ENCODE measurements at regions not wholly inside any gene's neighbourhood (a gene's known extent, or its start where the extent isn't known, plus 50 kb on each side); places are given as distances from the start of the nearest gene placed in this dataset.

DNA sequence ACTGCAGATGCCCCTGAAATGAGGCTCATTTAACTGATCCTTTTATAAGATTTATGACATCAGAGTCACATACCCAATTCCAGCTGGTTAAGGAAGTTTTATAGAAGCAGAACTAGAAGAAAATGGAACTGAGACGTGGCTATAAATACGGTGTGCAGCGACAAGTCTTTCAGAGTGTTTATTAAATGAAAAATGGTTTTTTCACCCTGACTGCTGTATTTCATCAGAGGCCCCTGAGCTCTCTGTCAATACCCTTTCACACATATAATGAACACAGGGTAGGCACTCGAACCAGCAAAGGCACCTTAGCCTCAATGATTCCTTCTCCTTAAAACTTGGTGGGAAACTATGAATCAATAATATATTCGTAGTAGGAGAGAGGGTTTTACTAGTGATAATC, 380.8 kb upstream of the ANXA10 start:
- no peak for DNase-seq

DNA sequence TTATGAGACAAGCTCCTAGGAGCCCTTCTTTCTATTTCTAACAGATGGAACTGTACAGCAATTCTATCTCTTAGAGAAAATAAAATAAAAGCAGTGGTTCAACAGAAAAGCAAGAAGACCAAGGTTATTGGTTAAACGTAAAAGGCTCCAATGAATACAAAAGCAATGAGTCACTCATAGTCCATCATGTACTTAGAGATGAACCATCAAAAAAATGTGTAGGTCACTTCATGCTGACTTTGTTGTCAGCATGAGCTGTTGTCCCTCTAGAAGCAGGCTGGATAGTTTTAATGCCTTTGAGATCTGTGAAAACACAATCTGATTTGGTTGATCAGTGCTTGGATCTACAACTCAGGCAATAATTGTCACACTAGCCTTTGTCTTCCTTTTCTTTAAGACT, 378.6 kb upstream of the ANXA10 start:
- DNase-seq = no peak

DNA sequence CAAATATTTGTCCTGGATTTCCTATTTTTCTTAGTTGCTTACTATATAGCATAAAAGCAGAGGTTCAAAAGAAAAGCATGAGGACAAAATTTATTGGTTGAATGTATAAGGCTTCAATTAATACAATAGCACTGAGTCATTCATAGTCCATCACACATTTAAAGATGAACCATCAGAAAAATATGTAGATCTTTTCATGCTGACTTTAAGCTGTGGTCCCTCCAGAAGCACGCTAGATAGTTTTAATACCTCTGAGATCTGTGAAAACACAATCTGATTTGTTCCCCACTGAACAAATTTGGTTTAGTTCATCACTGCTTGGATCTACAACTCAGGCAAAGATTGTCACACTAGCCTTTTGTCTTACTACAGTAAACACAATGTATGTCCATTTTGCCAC, 377.2 kb upstream of the ANXA10 start:
- DNase-seq = no peak

DNA sequence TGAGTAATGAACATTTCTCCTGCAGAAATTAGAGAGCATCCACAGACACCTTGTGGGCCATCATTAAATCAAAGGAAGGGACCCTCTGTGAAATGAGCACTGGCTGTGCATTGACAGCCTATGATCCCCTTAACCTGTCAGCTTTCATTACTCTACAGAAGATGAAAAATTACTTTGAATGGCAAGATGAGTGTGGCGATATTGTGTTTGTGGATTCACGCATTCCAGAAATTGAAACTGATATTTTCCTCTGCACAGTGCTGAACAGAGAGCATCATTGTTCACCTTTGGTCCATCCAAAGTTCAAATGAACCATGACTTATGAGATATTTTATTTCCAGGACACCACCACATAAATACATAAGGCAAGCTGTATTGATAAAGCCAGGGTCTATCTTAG, 374.8 kb upstream of the ANXA10 start:
- no peak for DNase-seq

DNA sequence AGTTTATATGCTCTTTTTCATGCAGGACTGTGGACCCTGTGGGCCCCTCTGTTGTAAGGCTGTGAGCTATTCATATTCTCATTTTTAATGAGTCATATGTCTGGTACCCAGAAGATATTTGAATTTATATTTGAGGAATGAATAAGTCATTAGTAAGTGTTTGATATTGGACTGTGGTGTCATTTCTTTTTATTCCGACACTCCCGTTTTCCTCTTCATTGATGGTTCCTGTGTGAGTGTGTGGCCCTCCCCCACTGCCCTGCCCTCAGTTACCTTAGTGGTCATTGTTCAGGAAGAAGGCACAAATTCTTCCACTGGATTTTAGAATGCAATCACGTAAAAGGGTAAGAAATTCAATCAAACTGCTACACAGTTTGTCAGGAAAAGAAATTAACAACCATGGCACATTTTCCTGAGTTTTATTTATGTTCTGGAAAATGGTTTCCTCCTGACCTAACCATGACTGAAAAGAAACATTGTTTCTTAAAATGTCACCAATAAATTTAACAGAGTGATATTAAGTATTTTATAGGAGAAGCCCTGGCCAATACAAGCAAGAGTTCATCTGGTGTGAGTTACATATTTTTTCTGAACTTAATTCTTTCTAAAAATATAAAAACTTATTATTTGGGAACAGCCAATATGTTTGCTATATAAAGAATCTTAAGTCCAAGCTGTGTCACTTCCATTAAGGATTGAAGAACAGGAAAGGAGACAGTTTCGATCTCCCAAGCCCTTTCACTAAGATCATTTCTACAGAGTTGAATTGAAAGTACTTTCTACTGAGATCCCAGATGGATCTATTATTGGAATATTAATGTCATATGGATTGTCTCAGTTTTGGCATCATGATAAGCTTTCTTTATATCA, 370.5 kb upstream of the ANXA10 start:
- DNase-seq = no peak

DNA sequence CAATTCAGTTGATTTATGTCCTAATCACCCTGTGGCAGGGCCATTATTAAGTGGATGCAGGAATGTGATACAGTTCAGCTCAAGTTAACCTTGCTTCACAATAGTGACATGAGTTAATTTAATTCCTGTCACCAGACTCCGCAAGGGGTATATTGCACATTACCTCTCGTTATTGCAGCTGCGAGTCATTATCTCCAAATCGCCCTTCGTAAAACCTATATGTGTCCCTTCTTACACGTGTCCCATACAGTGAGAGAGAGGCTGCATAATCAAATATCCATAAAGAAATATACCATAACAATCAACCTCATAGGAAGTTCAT, 369.9 kb upstream of the ANXA10 start:
- DNase-seq = no peak

DNA sequence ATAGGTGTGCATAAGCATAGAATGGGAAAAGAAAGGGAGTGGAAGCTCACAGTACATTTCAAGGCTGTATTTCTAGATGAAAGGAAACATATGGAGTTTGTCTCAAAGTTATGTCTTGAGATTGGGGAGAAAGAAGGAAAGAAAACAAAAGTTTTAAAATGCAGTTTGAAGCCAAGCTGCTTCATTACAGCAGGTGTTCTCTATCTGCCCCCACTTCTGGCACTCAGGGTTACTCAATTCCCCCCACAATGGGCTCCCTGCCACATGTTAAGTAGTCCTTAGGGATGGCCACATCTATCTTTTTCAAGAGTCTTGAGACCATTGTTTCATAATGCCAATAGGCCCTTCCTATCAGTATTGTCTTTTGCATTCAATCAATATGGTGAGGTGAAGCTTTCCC, 367.4 kb upstream of the ANXA10 start:
- no peak for DNase-seq

DNA sequence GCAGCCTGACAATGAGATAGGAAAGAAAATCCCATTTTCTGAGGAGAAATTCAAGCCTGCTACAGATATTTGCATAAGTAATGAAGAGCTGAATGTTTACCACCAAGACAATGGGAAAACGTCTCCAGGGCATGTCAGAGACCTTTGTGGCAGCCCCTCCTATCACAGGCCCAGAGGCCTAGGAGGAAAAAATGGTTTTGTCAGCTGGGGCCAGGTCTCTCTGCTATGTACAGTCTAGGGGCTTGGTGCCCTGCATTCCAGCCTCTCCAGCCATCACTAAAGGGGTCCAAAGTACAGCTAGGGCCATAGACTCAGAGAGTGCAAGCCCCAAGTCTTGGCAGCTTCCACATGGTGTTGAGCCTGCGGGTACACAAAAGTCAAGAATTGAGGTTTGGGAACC, 361.6 kb upstream of the ANXA10 start:
- DNase-seq = no peak

DNA sequence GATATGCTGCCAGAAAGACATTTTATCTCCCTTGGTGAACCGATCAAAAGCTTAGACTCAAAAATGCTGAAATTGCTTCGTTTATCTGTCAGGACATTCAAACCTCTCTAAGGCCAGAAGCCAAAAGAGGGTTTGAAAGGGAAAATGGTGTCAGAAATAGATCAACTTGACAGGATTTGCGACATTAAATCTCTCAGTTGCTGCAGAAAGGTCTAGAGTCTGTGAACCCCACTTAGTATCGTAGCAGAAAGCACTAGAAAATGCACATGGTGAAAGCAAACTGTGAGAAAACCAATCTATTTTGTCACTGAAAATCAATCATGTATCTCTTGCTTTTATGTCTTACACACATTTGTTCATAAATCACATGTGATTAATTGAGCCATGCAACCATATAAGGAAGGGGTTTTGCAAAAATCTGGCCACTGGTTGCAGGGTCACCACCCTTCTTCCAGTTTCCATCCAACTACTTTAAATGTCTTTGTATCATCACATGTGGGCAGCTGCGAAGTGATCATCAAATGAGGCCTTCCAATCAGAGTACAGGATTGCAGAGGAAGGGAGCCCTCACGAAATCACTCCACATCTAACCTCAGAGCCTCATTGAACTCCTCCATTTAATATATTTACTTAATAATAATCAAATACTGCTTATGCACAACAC, 347.2 kb upstream of the ANXA10 start:
- no peak for DNase-seq

DNA sequence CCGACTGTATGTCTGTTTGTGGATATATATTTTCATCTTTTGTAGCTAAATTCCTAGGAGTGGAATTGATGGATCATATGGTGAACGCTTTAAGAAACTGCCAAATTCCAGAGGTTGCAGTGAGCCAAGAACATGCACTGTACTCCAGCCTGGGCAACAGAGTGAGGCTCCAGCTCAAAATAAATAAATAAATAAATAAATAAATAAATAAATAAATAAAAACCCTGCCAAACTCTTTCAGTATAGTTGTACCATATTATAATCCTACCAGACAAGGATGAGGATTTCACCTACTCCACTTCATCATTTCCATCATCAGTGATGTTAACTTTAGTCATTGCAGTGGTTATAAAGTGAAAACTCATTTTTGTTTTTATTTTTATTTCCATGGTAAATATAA, 325.1 kb upstream of the ANXA10 start:
- DNase-seq = no peak

DNA sequence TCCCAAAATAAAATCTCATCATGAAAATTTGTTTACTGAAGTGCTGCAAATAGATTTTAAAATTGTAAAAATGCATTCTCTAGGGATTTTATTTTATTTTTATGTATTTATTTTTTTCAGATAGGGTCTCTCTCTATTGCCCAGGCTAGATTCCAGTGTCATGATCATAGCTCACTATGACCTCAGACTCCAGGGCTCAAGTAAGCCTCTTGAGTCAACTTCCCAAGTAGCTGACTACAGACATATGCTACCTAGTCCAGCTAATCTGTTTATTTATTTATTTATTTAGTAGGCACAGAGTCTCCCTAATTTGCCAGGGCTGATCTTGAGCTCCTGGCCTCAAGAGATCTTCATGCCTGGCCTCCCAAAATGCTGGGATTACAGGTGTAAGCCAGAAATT, 317.7 kb upstream of the ANXA10 start:
- DNase-seq = no peak

DNA sequence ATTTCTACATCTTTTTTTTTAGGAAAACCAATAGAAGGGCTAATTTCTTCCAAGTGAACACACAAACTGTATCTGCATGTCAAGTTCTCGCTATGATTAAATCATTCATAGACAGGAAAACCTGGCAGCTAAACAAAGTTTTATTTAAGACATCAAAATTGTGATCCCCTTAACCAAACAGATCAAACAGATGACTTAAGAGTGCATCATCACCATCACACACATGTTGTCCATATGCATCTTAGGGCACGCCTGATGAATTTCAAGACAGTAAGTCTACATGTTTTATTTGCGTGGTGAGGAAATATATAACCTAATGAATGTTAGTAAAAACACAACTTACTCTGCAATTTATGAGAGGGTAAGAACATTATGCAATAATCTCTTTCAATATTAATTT, 317.0 kb upstream of the ANXA10 start:
- DNase-seq = no peak

DNA sequence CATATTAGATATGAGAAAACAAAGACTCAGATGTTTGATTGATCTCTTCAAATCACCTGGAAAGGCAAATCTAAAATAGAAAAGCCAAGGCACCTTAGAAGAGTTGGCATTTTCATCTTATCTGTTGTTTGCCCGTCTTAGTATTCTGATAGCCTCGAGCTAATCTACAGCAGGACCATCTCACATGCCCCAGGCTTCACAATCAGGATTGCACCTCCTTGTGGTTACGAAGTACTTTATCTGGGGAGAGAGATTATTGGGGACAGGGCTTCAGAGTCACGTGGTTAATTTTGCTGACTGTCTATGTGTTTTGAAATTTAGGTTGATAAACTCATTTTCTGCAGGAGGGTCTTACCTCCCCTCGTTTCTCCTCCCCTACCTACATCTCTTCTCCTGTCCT, 313.1 kb upstream of the ANXA10 start:
- no peak for DNase-seq

DNA sequence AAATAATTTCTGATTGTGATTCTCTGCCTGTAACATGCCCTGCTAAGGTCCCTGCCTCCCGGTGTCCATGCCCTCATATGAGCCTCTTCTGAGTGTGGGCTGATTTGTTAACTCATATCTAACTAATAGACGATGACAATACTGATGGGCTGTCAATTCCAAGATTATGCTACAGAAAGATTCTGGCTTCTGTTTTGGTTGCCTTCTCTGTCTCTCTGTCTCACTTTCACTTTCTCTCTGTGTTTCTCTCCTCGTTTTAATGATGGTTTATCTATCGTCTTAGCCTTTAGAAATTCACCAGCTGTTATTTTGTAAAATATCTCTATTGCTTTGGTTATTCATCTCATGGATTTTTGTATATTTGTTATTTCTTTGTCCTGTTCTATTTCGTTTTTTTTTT, 312.5 kb upstream of the ANXA10 start:
- no peak for DNase-seq

DNA sequence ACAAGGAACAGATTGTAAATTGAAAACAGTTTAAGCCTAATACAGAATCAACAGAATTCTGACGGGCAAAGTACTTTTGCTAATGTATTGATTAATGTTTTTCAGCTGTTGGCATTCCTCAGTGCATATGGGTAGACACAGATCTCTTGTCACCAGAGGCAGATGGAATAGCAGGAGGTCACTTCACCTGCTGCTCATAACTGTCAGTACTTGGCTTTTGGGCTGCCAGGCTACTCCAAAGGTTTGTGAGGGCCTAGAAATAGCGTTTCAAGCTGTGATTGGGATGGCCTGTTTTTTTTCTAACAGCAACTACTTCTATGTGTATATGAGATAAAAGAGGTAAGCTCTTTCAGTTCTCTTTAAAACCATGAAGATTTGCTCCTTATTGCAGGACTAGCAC, 307.5 kb upstream of the ANXA10 start:
- DNase-seq = no peak

DNA sequence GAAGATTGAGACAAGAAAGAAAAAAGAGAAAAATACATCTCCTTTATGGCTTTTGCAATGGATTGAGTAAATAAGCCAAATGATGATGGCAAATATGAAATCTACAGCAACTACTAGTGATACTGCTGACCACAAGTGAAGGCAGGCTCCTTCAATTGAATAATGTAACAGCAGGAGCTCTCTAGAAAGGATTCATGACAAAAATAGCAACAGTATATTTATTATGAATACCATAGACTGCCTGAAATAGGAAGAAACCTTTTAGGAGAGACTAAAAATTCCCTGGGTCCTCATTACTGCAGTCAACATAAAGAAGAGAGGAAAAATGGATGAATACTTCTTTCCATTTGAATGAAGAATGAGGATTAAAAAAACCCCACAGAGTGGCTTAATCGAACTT, 306.8 kb upstream of the ANXA10 start:
- no peak for DNase-seq

DNA sequence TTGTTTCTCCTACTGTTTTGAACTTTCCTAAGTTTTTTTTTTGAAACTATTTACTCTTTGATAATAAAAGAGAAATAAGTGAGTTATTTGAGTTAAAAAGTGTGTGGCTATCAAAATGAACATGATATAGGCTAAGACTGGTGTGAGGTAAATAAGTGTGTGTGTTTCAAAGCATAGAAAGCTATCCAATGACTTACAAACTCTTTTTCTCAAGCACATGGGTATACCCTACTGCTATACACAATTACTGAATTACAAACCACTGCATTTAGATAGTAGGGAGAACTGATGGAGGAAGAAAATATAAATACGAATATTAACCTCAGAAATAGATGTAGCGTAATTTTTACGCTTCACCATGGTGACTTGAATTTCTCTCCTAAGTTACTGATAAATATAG, 305.8 kb upstream of the ANXA10 start:
- no peak for DNase-seq

DNA sequence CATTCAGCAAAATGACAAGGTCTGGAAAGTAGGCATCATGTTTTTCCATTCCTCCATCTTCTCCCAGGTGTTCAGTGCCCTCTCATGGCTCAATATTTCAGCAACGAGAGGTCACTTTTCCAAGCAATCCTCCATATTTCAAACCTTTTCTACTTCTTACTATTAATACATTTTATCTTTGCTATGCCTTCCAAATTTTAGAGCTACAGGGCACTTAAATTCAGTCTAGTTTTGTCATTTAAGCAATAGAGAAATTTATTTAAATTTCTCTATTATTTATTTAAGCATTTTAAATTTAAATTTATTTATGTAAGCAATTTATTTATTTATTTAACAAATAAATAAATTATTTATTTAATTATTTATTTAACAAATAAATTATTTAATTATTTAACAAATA, 305.1 kb upstream of the ANXA10 start:
- no peak for DNase-seq

DNA sequence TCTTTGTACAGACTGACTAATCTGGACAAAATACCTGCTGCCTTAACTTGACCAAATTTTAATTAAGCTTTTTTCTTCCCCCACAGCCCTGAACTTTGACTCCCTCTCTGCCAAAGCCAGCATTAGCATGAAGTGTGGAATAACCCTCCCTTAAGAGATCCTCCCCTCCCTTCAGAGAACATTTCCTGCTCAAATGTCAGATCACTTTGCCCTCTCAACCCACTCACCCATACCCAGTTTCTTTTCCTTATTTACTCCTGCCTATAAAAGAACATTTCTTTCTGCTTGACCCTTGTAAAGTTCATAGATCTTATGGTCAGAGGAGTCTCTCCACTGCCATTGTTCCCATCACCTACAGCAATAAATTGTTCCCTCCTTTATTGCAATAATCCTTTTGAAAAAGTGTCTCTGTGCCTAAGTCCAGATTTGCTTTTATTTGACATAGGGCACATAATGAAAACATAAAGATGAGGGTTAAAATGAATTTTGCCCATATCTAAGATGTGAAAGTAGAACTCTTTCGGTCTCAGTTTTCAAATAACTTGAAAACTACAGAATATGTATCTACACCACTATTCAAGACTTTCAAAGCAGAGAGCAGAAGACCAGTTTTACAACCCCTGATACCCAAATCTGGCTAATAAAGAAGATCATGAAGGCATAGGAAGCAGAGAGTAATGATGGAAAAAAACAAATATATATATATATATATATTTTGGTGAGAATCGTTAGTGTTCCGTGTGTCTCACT, 289.7 kb upstream of the ANXA10 start:
- DNase-seq = no peak

DNA sequence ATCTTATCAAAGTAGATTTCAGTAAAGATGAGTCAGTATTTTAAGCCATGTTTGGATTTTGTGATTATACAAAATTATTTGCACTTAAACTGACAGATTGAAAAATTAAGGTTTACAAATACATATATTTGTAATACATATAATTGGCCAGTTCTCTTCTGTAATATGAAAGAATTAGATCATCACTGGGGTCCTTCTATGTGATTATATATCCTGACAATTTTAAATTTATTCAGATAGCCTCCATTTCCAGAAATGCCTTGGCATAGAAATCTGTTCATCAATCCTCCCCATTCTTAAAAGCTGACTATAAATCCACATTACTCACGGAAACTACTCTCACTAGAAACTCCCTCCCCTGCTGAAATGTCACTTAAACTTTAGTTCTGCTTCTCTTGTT, 280.4 kb upstream of the ANXA10 start:
- DNase-seq = no peak

DNA sequence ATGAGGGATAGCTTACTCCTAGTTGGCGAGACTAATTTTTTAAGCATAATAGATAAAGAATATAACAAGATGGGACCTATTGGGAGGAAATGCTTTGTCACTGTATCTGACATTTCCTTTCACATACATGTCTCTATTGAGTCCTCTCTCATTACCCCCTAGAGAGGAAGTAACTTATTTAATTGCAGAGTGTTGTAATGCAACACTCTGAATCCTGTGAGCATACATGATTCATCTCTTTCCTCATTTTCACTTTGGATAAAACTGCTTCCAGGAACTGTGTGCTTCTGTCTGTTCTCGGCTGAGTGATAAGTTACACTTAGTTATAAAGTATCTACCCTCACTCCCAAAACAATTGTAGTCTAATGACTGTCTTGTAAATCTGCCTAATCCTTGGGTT, 266.1 kb upstream of the ANXA10 start:
- no peak for DNase-seq

DNA sequence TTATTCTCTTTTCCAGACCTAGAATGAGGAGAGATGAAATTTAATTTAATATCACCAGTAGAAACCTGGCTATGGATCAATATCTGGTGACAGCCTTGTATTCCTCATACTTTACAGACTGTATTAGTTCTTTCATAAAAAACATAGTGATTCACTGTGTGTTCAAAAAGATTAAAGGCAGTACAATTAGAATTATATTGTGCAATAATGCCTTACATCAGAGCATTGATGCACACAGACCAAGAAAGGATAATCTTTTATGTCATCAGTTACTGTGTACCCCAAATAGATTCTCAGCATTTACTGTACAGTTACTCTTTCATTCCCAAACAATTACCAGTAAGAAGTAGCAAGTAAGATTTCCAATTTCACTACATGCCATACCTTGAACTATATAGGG, 260.5 kb upstream of the ANXA10 start:
- no peak for DNase-seq

DNA sequence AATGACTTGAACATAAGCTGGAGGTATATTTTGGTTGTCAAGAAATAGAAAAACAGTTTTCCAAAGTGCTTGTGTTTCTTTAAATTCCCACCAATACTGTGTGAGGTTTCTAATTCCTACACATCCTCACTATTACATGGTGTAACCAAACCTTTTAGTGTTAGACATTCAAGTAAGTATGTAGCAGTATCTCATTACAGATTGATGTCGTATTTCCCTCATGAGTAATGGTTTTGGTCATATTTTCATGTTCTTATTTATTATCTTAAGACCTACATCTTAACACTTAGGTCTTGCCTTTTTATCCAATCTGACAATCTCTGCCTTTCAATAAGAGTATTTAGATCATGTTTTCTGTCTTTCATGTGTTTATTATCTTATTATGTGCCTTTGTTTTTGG, 253.7 kb upstream of the ANXA10 start:
- no peak for DNase-seq

DNA sequence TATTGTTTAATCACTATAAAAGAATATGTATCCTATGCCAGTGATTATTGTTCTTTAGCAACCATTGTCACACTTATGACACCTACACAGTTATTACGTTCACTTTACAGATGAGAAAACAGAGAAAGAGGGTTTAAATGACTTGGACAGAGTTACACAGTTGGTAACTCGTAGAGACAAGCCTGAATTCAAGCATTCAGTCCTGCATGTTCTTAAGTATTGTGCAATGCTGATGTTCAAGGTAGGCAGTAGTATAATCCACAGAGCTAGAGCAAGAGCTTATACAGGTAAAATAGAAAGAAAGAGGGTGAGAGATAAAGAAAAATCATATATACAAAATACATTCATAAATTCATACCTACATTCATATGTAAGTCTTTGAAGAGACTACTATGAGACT, 249.8 kb upstream of the ANXA10 start:
- no peak for DNase-seq
